Activated naive CD8-positive, alpha-beta T cell treated with anti-CD3 and anti-CD28 coated beads, Interleukin-2, amount 10 ng/mL, durations not matched to agents 7 days and 5 days (primary cell): ENCODE measurements at regions not wholly inside any gene's neighbourhood (a gene's known extent, or its start where the extent isn't known, plus 50 kb on each side); places are given as distances from the start of the nearest gene placed in this dataset.
A peak's percentile ranks its signal among the peaks of the same experiment; 100 is the strongest.

Experiments
- ATAC-seq: fragments of 150-1000 bp; cut with Tn5 transposase; one replicate; pipeline ENCODE4 v1.10.0; 2021; ENCODE audit warnings: low read depth, moderate library complexity
- POLR2A ChIA-PET: fragments of 350-600 bp; sonication (Branson Sonifier 250); formaldehyde crosslinking; loops from one replicate; lab custom pipeline; 2021; ENCODE audit warnings: antibody characterized with exemption; lab: Charles Lee
- DNase-seq: peaks from one replicate; pipeline ENCODE4 v3.0.0; 2021
- H3K27ac Mint-ChIP-seq: one replicate; pipeline ENCODE4 v1.8.0; 2022; ENCODE audit warnings: mild to moderate bottlenecking, mixed read lengths
- H3K27me3 Mint-ChIP-seq: one replicate; pipeline ENCODE4 v1.8.0; 2022; ENCODE audit warnings: mild to moderate bottlenecking, moderate library complexity, mixed read lengths
- H3K36me3 Mint-ChIP-seq: one replicate; pipeline ENCODE4 v1.8.0; 2021; ENCODE audit warnings: mild to moderate bottlenecking, mixed read lengths
- H3K4me1 Mint-ChIP-seq: one replicate; pipeline ENCODE4 v1.8.0; 2021; ENCODE audit warnings: mixed read lengths
- H3K4me3 Mint-ChIP-seq: one replicate; pipeline ENCODE4 v1.8.0; 2022; ENCODE audit warnings: mild to moderate bottlenecking, moderate library complexity, mixed read lengths
- H3K9me3 Mint-ChIP-seq: one replicate; pipeline ENCODE4 v1.8.0; 2021; ENCODE audit warnings: mixed read lengths

GRCh38 chr13:63636316-63636993 is 2220.8 kb upstream of the PCDH20 start:
- Mint-ChIP-seq H3K27me3 (no peaks in the 10 kb centered on the region), H3K9me3 (no peaks in the 10 kb centered on the region), H3K36me3 (no peaks in the 10 kb centered on the region), H3K27ac (peak overlapping the region; percentile 82), H3K4me3 (peak overlapping the region; percentile 86), H3K4me1 (peaks cover 5% of the 10 kb centered on the region)
- POLR2A ChIA-PET, result no interaction called here
- DNase-seq (no peak), ATAC-seq (no peak)

- DNase-seq, result no peak
Measured at GRCh38 chr13:63632321-63632720, 2216.7 kb upstream of the PCDH20 start.

GRCh38 chr13:63631006-63631405 is 2215.4 kb upstream of the PCDH20 start:
- DNase-seq (no peak), ATAC-seq (no peak)
- no peak overlapping the region for H3K4me3 Mint-ChIP-seq
- POLR2A ChIA-PET, result no interaction called here
- H3K9me3 Mint-ChIP-seq, result no peaks in the 10 kb centered on the region
- H3K4me1 Mint-ChIP-seq, result no peaks in the 10 kb centered on the region
- no peak overlapping the region for H3K27ac Mint-ChIP-seq
- no peaks in the 10 kb centered on the region for H3K36me3 Mint-ChIP-seq
- H3K27me3 Mint-ChIP-seq, result no peaks in the 10 kb centered on the region

More at GRCh38 chr13:63632321-63632720, 2216.7 kb upstream of the PCDH20 start:
- no peaks in the 10 kb centered on the region for H3K36me3 Mint-ChIP-seq
- no peaks in the 10 kb centered on the region for H3K27me3 Mint-ChIP-seq
- no peak for ATAC-seq
- no peaks in the 10 kb centered on the region for H3K9me3 Mint-ChIP-seq
- no peak overlapping the region for H3K4me3 Mint-ChIP-seq
- H3K27ac Mint-ChIP-seq, result no peak overlapping the region
- H3K4me1 Mint-ChIP-seq, result peaks cover 2% of the 10 kb centered on the region
- POLR2A ChIA-PET, result no interaction called here

- POLR2A ChIA-PET, result no interaction called here
- no peaks in the 10 kb centered on the region for H3K27me3 Mint-ChIP-seq
Measured at GRCh38 chr13:63629591-63629990, 2213.9 kb upstream of the PCDH20 start.

GRCh38 chr13:63628310-63628709 is 2212.7 kb upstream of the PCDH20 start:
- POLR2A ChIA-PET, result no interaction called here
- H3K4me1 Mint-ChIP-seq, result no peaks in the 10 kb centered on the region
- H3K27me3 Mint-ChIP-seq, result no peaks in the 10 kb centered on the region
- H3K36me3 Mint-ChIP-seq, result no peaks in the 10 kb centered on the region
- no peaks in the 10 kb centered on the region for H3K9me3 Mint-ChIP-seq
- no peak overlapping the region for H3K27ac Mint-ChIP-seq
- H3K4me3 Mint-ChIP-seq, result no peak overlapping the region
- ATAC-seq, result no peak
- no peak for DNase-seq

More at GRCh38 chr13:63629591-63629990, 2213.9 kb upstream of the PCDH20 start:
- Mint-ChIP-seq H3K9me3 (no peaks in the 10 kb centered on the region), H3K36me3 (no peaks in the 10 kb centered on the region), H3K4me3 (no peak overlapping the region), H3K27ac (no peak overlapping the region), H3K4me1 (no peaks in the 10 kb centered on the region)
- no peak for DNase-seq
- no peak for ATAC-seq

GRCh38 chr13:63625869-63626268 is 2210.2 kb upstream of the PCDH20 start:
- Mint-ChIP-seq H3K27ac (no peak overlapping the region), H3K36me3 (no peaks in the 10 kb centered on the region), H3K9me3 (no peaks in the 10 kb centered on the region), H3K4me3 (no peak overlapping the region), H3K4me1 (no peaks in the 10 kb centered on the region), H3K27me3 (no peaks in the 10 kb centered on the region)
- DNase-seq, result no peak
- POLR2A ChIA-PET, result no interaction called here
- ATAC-seq, result no peak

GRCh38 chr13:63614874-63615612 is 2199.4 kb upstream of the PCDH20 start:
- ATAC-seq (no peak), DNase-seq (no peak)
- no peaks in the 10 kb centered on the region for H3K4me1 Mint-ChIP-seq
- no peak overlapping the region for H3K4me3 Mint-ChIP-seq
- POLR2A ChIA-PET, result no interaction called here
- H3K27ac Mint-ChIP-seq, result no peak overlapping the region
- H3K27me3 Mint-ChIP-seq, result no peaks in the 10 kb centered on the region
- peaks cover 3% of the 10 kb centered on the region for H3K9me3 Mint-ChIP-seq
- no peaks in the 10 kb centered on the region for H3K36me3 Mint-ChIP-seq

GRCh38 chr13:63607153-63607552 is 2191.5 kb upstream of the PCDH20 start:
- POLR2A ChIA-PET, result no interaction called here

GRCh38 chr13:63605962-63606361 is 2190.3 kb upstream of the PCDH20 start:
- no peaks in the 10 kb centered on the region for H3K36me3 Mint-ChIP-seq
- H3K27ac Mint-ChIP-seq, result no peak overlapping the region
- POLR2A ChIA-PET, result no interaction called here
- ATAC-seq, result no peak
- no peak for DNase-seq
- H3K4me3 Mint-ChIP-seq, result no peak overlapping the region
- H3K27me3 Mint-ChIP-seq, result no peaks in the 10 kb centered on the region
- H3K4me1 Mint-ChIP-seq, result no peaks in the 10 kb centered on the region
- peaks cover 3% of the 10 kb centered on the region for H3K9me3 Mint-ChIP-seq

More at GRCh38 chr13:63607153-63607552, 2191.5 kb upstream of the PCDH20 start:
- ATAC-seq (no peak), DNase-seq (no peak)
- H3K27me3 Mint-ChIP-seq, result no peaks in the 10 kb centered on the region
- H3K4me1 Mint-ChIP-seq, result no peaks in the 10 kb centered on the region
- no peaks in the 10 kb centered on the region for H3K36me3 Mint-ChIP-seq
- no peak overlapping the region for H3K27ac Mint-ChIP-seq
- peaks cover 2% of the 10 kb centered on the region for H3K9me3 Mint-ChIP-seq
- H3K4me3 Mint-ChIP-seq, result no peak overlapping the region

GRCh38 chr13:63605403-63605802 is 2189.8 kb upstream of the PCDH20 start:
- DNase-seq (no peak), ATAC-seq (no peak)
- Mint-ChIP-seq H3K36me3 (no peaks in the 10 kb centered on the region), H3K27me3 (no peaks in the 10 kb centered on the region), H3K4me1 (no peaks in the 10 kb centered on the region), H3K9me3 (peaks cover 5% of the 10 kb centered on the region), H3K4me3 (no peak overlapping the region), H3K27ac (no peak overlapping the region)
- POLR2A ChIA-PET, result no interaction called here

- H3K27ac Mint-ChIP-seq, result no peak overlapping the region
- H3K4me3 Mint-ChIP-seq, result no peak overlapping the region
- no peak for DNase-seq
- peaks cover under 1% of the 10 kb centered on the region for H3K9me3 Mint-ChIP-seq
- no peaks in the 10 kb centered on the region for H3K36me3 Mint-ChIP-seq
- POLR2A ChIA-PET, result no interaction called here
- no peaks in the 10 kb centered on the region for H3K27me3 Mint-ChIP-seq
- H3K4me1 Mint-ChIP-seq, result no peaks in the 10 kb centered on the region
- no peak for ATAC-seq
Measured at GRCh38 chr13:63595811-63596210, 2180.2 kb upstream of the PCDH20 start.

GRCh38 chr13:63586467-63586866 is 2170.8 kb upstream of the PCDH20 start:
- Mint-ChIP-seq H3K36me3 (no peaks in the 10 kb centered on the region), H3K27me3 (no peaks in the 10 kb centered on the region), H3K9me3 (peaks cover 5% of the 10 kb centered on the region), H3K4me3 (no peak overlapping the region), H3K27ac (no peak overlapping the region), H3K4me1 (no peaks in the 10 kb centered on the region)
- POLR2A ChIA-PET, result no interaction called here
- ATAC-seq, result no peak
- no peak for DNase-seq

GRCh38 chr13:63578796-63579195 is 2163.1 kb upstream of the PCDH20 start:
- ATAC-seq (no peak), DNase-seq (no peak)
- Mint-ChIP-seq H3K27me3 (no peaks in the 10 kb centered on the region), H3K9me3 (peaks cover 10% of the 10 kb centered on the region), H3K27ac (no peak overlapping the region), H3K4me1 (no peaks in the 10 kb centered on the region), H3K36me3 (no peaks in the 10 kb centered on the region), H3K4me3 (no peak overlapping the region)
- POLR2A ChIA-PET, result no interaction called here

- ATAC-seq, result no peak
- no peak overlapping the region for H3K27ac Mint-ChIP-seq
- peaks cover under 1% of the 10 kb centered on the region for H3K9me3 Mint-ChIP-seq
Measured at GRCh38 chr13:63567031-63567430, 2151.4 kb upstream of the PCDH20 start.

More at GRCh38 chr13:63567031-63567430, 2151.4 kb upstream of the PCDH20 start:
- no peak for DNase-seq
- POLR2A ChIA-PET, result no interaction called here
- H3K4me3 Mint-ChIP-seq, result no peak overlapping the region
- no peaks in the 10 kb centered on the region for H3K27me3 Mint-ChIP-seq
- no peaks in the 10 kb centered on the region for H3K4me1 Mint-ChIP-seq
- H3K36me3 Mint-ChIP-seq, result no peaks in the 10 kb centered on the region
